ENCODE measurements at regions not wholly inside any gene's neighbourhood (a gene's known extent, or its start where the extent isn't known, plus 50 kb on each side); places are given as distances from the start of the nearest gene placed in this dataset.
A peak's percentile ranks its signal among the peaks of the same experiment; 100 is the strongest.

DNA sequence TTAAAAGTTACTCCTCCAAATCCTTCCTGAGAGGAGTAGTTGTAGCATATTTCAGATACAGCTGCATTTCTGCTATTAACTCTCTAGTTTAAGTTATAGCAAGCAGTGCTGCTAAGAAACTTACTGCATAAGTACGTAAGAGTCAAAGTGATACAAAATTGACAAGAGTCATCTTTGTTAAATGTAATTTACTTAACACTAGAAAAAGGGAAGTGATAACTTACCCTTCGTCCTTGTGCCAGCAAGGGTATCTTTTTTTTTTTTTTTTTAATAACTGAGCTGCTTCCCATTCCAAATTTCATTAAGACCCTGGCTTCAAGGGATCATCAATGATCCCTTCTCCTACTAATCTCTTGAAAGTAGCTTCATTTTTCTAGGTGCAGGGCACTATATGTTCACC lies 493.0 kb downstream of the PLCL1 start:
- WGBS (ENCODE audit: extremely low coverage, insufficient coverage, low lambda C conversion rate), result no CpG with 5 or more reads among the region's 2 CpGs
- Histone ChIP-seq H4K5ac (ENCODE audit: low read length) (no peak overlapping the region), H3K4me1 (ENCODE audit: control insufficient read depth, low read depth, low read length) (peaks cover 3% of the 10 kb centered on the region), H3K4me2 (ENCODE audit: low read length) (no peak overlapping the region), H3K36me3 (ENCODE audit: control insufficient read depth, insufficient read depth, low read length) (no peaks in the 10 kb centered on the region), H3K18ac (ENCODE audit: low read length) (no peak overlapping the region), H3K27ac (ENCODE audit: low read depth, low read length) (no peak overlapping the region), H3K9ac (ENCODE audit: low read length) (no peak overlapping the region), H2BK15ac (replicated peaks; ENCODE audit: low read depth) (no peak overlapping the region), H3K56ac (ENCODE audit: low read length) (no peak overlapping the region), H3K4ac (ENCODE audit: low read depth, low read length) (no peak overlapping the region), H3K23ac (ENCODE audit: low read length) (no peak overlapping the region), H2BK5ac (ENCODE audit: low read length) (no peak overlapping the region), H3K79me2 (ENCODE audit: control insufficient read depth, insufficient read depth, low read length) (no peaks in the 10 kb centered on the region), H3K4me3 (ENCODE audit: low read length) (no peak overlapping the region), H4K8ac (ENCODE audit: low read depth, low read length) (no peak overlapping the region), H3K79me1 (ENCODE audit: low read length) (no peaks in the 10 kb centered on the region), H2BK120ac (ENCODE audit: low read depth, low read length) (no peak overlapping the region), H2AK5ac (ENCODE audit: low read length) (no peak overlapping the region), H3K27me3 (ENCODE audit: insufficient read depth, low read length, poor library complexity) (no peaks in the 10 kb centered on the region)
- DNase-seq, result no peak

DNA sequence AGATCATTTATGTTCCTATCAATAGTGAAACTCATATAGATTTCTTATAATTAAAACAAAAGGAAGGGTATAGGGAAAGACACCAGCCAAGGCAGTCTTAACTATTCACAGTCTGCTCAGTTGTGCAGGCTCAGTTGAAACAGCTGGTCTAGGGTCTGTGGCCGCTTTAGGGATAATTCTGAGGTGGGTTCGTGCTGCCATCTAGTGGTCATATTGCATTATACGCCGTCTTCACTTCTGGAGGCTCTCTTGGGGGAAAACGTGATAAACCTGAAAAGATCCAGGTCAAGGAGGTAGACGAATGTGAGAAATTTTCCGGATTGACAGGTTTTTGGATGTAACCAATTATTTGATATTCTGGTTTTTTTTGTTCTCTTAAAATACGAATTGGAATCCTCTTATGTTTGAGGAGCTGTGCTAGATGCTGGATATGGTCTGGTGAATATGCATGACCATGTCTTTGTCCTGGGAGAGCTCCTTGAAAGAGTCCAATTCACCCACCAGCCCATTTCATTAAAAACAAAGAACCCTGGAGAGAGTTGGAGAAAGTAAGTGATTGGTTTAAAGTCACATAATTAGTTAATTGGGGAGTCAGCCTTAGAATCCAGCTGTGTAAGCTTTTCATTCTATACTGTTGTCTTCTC lies 492.4 kb downstream of the PLCL1 start:
- H3K27ac ChIP-seq (ENCODE audit: low read depth, low read length), result no peak overlapping the region
- no peak overlapping the region for H3K4me3 ChIP-seq (ENCODE audit: low read length)
- H3K79me1 ChIP-seq (ENCODE audit: low read length), result no peaks in the 10 kb centered on the region
- H3K9ac ChIP-seq (ENCODE audit: low read length), result no peak overlapping the region
- no peak overlapping the region for H2BK15ac ChIP-seq (replicated peaks; ENCODE audit: low read depth)
- H3K36me3 ChIP-seq (ENCODE audit: control insufficient read depth, insufficient read depth, low read length), result no peaks in the 10 kb centered on the region
- no peaks in the 10 kb centered on the region for H3K79me2 ChIP-seq (ENCODE audit: control insufficient read depth, insufficient read depth, low read length)
- H3K23ac ChIP-seq (ENCODE audit: low read length), result no peak overlapping the region
- no peak overlapping the region for H2BK5ac ChIP-seq (ENCODE audit: low read length)
- no peak overlapping the region for H3K56ac ChIP-seq (ENCODE audit: low read length)
- H2BK120ac ChIP-seq (ENCODE audit: low read depth, low read length), result no peak overlapping the region
- no peak overlapping the region for H3K4ac ChIP-seq (ENCODE audit: low read depth, low read length)
- H2AK5ac ChIP-seq (ENCODE audit: low read length), result no peak overlapping the region
- WGBS (ENCODE audit: extremely low coverage, insufficient coverage, low lambda C conversion rate), result no CpG with 5 or more reads among the region's 8 CpGs
- no peak overlapping the region for H3K4me2 ChIP-seq (ENCODE audit: low read length)
- H3K4me1 ChIP-seq (ENCODE audit: control insufficient read depth, low read depth, low read length), result peaks cover 3% of the 10 kb centered on the region
- H4K5ac ChIP-seq (ENCODE audit: low read length), result no peak overlapping the region
- DNase-seq, result peak; percentile 76
- H4K8ac ChIP-seq (ENCODE audit: low read depth, low read length), result no peak overlapping the region
- H3K18ac ChIP-seq (ENCODE audit: low read length), result no peak overlapping the region
- no peaks in the 10 kb centered on the region for H3K27me3 ChIP-seq (ENCODE audit: insufficient read depth, low read length, poor library complexity)

DNA sequence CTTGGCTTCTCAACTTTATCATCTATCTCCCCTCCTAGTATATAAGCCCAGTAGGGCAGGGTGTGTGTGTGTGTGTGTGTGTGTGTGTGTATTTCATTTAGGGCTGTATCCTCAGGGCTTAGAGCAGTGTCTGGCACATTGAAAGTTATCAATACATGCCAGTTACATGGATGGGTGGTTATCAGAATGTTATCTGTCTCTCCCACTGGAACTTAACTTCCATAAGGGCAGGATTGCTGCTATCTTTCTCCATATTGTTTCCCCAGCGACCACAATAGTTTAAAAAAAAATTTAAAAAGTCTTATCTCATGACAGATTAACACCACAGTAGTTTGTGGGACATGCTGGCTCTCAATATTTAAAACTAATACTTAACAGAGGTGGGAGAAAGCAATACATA lies 488.9 kb downstream of the PLCL1 start:
- Histone ChIP-seq H2BK120ac (ENCODE audit: low read depth, low read length) (no peak overlapping the region), H3K79me2 (ENCODE audit: control insufficient read depth, insufficient read depth, low read length) (no peaks in the 10 kb centered on the region), H3K79me1 (ENCODE audit: low read length) (no peaks in the 10 kb centered on the region), H2AK5ac (ENCODE audit: low read length) (no peak overlapping the region), H3K36me3 (ENCODE audit: control insufficient read depth, insufficient read depth, low read length) (no peaks in the 10 kb centered on the region), H3K18ac (ENCODE audit: low read length) (no peak overlapping the region), H3K4me2 (ENCODE audit: low read length) (no peak overlapping the region), H3K56ac (ENCODE audit: low read length) (no peak overlapping the region), H3K23ac (ENCODE audit: low read length) (no peak overlapping the region), H2BK5ac (ENCODE audit: low read length) (no peak overlapping the region), H3K4me3 (ENCODE audit: low read length) (no peak overlapping the region), H3K4me1 (ENCODE audit: control insufficient read depth, low read depth, low read length) (peaks cover 3% of the 10 kb centered on the region), H3K4ac (ENCODE audit: low read depth, low read length) (no peak overlapping the region), H3K9ac (ENCODE audit: low read length) (no peak overlapping the region), H3K27ac (ENCODE audit: low read depth, low read length) (no peak overlapping the region), H3K27me3 (ENCODE audit: insufficient read depth, low read length, poor library complexity) (no peaks in the 10 kb centered on the region), H4K8ac (ENCODE audit: low read depth, low read length) (no peak overlapping the region), H4K5ac (ENCODE audit: low read length) (no peak overlapping the region), H2BK15ac (replicated peaks; ENCODE audit: low read depth) (no peak overlapping the region)
- peak; percentile 89 for DNase-seq
- WGBS (ENCODE audit: extremely low coverage, insufficient coverage, low lambda C conversion rate), result no CpG with 5 or more reads among the region's 1 CpG

DNA sequence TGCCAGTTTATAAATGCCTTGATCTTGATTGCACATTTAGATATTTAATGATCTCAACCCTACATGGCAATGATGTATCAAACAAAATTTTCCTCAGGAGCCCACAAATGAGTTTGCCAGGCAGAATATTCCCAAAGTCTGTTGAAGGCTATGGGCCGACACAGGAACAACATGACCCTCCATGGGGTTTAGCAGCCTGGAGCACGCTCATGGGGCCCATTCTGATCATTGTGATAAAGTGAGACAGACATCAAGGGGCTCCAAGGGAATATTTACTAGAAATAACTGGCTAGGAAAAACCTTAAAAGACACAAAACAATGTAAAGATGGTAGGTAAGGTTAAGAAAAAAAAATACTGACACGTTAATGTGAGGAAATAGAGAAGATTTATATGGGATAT lies 485.4 kb downstream of the PLCL1 start:
- Histone ChIP-seq H3K4ac (ENCODE audit: low read depth, low read length) (no peak overlapping the region), H3K4me1 (ENCODE audit: control insufficient read depth, low read depth, low read length) (peaks cover 3% of the 10 kb centered on the region), H3K4me2 (ENCODE audit: low read length) (no peak overlapping the region), H3K9ac (ENCODE audit: low read length) (no peak overlapping the region), H3K4me3 (ENCODE audit: low read length) (no peak overlapping the region), H3K27ac (ENCODE audit: low read depth, low read length) (no peak overlapping the region), H3K36me3 (ENCODE audit: control insufficient read depth, insufficient read depth, low read length) (no peaks in the 10 kb centered on the region), H2AK5ac (ENCODE audit: low read length) (no peak overlapping the region), H4K5ac (ENCODE audit: low read length) (no peak overlapping the region), H2BK120ac (ENCODE audit: low read depth, low read length) (no peak overlapping the region), H3K56ac (ENCODE audit: low read length) (no peak overlapping the region), H4K8ac (ENCODE audit: low read depth, low read length) (no peak overlapping the region), H3K79me2 (ENCODE audit: control insufficient read depth, insufficient read depth, low read length) (no peaks in the 10 kb centered on the region), H3K79me1 (ENCODE audit: low read length) (no peaks in the 10 kb centered on the region), H3K27me3 (ENCODE audit: insufficient read depth, low read length, poor library complexity) (no peaks in the 10 kb centered on the region), H2BK5ac (ENCODE audit: low read length) (no peak overlapping the region), H3K23ac (ENCODE audit: low read length) (no peak overlapping the region), H2BK15ac (replicated peaks; ENCODE audit: low read depth) (no peak overlapping the region), H3K18ac (ENCODE audit: low read length) (no peak overlapping the region)
- DNase-seq, result no peak
- WGBS (ENCODE audit: extremely low coverage, insufficient coverage, low lambda C conversion rate), result 100% methylated on average over 1 of the region's 3 CpGs

DNA sequence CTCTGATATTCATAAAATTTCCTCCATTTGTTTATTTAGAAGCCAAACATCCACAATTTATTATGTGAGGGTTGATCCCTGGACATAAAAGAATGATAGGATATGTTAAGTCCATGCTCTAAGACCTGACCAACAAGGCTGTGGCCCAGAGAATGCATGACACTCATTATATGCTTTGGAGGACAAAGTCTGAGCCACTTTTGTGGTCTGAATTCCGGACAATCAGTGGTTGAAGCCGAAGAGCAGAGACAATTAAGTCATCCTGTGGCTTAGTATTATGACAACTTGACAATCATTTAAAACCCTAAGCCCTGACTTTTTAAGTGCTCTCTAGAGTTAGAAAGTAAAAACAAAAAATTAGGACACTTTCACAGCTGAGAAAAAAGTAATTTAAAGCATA lies 483.3 kb downstream of the PLCL1 start:
- Histone ChIP-seq H3K27ac (ENCODE audit: low read depth, low read length) (no peak overlapping the region), H3K56ac (ENCODE audit: low read length) (no peak overlapping the region), H4K8ac (ENCODE audit: low read depth, low read length) (no peak overlapping the region), H3K36me3 (ENCODE audit: control insufficient read depth, insufficient read depth, low read length) (no peaks in the 10 kb centered on the region), H2BK5ac (ENCODE audit: low read length) (no peak overlapping the region), H3K4me1 (ENCODE audit: control insufficient read depth, low read depth, low read length) (peaks cover 1% of the 10 kb centered on the region), H3K79me2 (ENCODE audit: control insufficient read depth, insufficient read depth, low read length) (no peaks in the 10 kb centered on the region), H3K18ac (ENCODE audit: low read length) (no peak overlapping the region), H3K4me3 (ENCODE audit: low read length) (no peak overlapping the region), H3K23ac (ENCODE audit: low read length) (no peak overlapping the region), H3K9ac (ENCODE audit: low read length) (no peak overlapping the region), H2BK120ac (ENCODE audit: low read depth, low read length) (no peak overlapping the region), H3K79me1 (ENCODE audit: low read length) (no peaks in the 10 kb centered on the region), H4K5ac (ENCODE audit: low read length) (no peak overlapping the region), H3K4ac (ENCODE audit: low read depth, low read length) (no peak overlapping the region), H3K4me2 (ENCODE audit: low read length) (no peak overlapping the region), H3K27me3 (ENCODE audit: insufficient read depth, low read length, poor library complexity) (no peaks in the 10 kb centered on the region), H2BK15ac (replicated peaks; ENCODE audit: low read depth) (no peak overlapping the region), H2AK5ac (ENCODE audit: low read length) (no peak overlapping the region)
- no CpG with 5 or more reads among the region's 2 CpGs for WGBS (ENCODE audit: extremely low coverage, insufficient coverage, low lambda C conversion rate)
- no peak for DNase-seq

DNA sequence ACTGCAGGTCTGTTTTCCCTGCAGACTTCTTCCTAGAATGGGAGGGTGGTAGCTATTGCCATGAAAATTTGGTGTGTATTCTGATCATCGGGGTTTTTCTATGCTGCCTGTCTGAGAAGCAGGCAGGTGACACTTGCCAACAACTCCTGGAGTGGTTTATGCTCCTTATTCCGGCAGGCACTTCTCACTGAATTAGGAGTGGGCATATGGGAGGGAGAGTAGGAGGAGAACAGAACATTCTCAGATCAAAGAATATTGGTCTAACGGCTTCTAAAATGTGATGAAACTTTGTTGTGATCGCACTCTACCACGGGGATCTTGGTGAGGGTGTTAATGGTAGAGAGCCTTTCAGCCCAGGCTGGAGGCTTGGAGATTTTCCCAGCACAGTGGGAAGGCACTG lies 480.8 kb downstream of the PLCL1 start:
- no peak overlapping the region for H4K8ac ChIP-seq (ENCODE audit: low read depth, low read length)
- H3K4me2 ChIP-seq (ENCODE audit: low read length), result no peak overlapping the region
- H3K4me3 ChIP-seq (ENCODE audit: low read length), result no peak overlapping the region
- H4K5ac ChIP-seq (ENCODE audit: low read length), result no peak overlapping the region
- H3K4me1 ChIP-seq (ENCODE audit: control insufficient read depth, low read depth, low read length), result no peaks in the 10 kb centered on the region
- H3K4ac ChIP-seq (ENCODE audit: low read depth, low read length), result no peak overlapping the region
- no peaks in the 10 kb centered on the region for H3K79me1 ChIP-seq (ENCODE audit: low read length)
- H2AK5ac ChIP-seq (ENCODE audit: low read length), result no peak overlapping the region
- no peak overlapping the region for H3K56ac ChIP-seq (ENCODE audit: low read length)
- H3K18ac ChIP-seq (ENCODE audit: low read length), result no peak overlapping the region
- H3K23ac ChIP-seq (ENCODE audit: low read length), result no peak overlapping the region
- H2BK15ac ChIP-seq (replicated peaks; ENCODE audit: low read depth), result no peak overlapping the region
- no peak overlapping the region for H3K9ac ChIP-seq (ENCODE audit: low read length)
- no peaks in the 10 kb centered on the region for H3K27me3 ChIP-seq (ENCODE audit: insufficient read depth, low read length, poor library complexity)
- no peaks in the 10 kb centered on the region for H3K36me3 ChIP-seq (ENCODE audit: control insufficient read depth, insufficient read depth, low read length)
- DNase-seq, result no peak
- no peaks in the 10 kb centered on the region for H3K79me2 ChIP-seq (ENCODE audit: control insufficient read depth, insufficient read depth, low read length)
- no CpG with 5 or more reads among the region's 5 CpGs for WGBS (ENCODE audit: extremely low coverage, insufficient coverage, low lambda C conversion rate)
- no peak overlapping the region for H2BK120ac ChIP-seq (ENCODE audit: low read depth, low read length)
- H2BK5ac ChIP-seq (ENCODE audit: low read length), result no peak overlapping the region
- no peak overlapping the region for H3K27ac ChIP-seq (ENCODE audit: low read depth, low read length)
